HCT116 (cell line): ENCODE measurements at regions not wholly inside any gene's neighbourhood (a gene's known extent, or its start where the extent isn't known, plus 50 kb on each side); places are given as distances from the start of the nearest gene placed in this dataset.

ENCODE experiments used
- ATAC-seq: fragments of 200-7000 bp; cut with Tn5 transposase; 2 replicates; pipeline ENCODE4 v1.9.1; 2020; ENCODE audit warnings: mild to moderate bottlenecking, moderate library complexity
- BruUV-seq: library from RNA; stranded (reverse); fragments of 400-500 nt; replicated peaks from 2 replicates; lab custom pipeline; 2021; lab: Mats Ljungman, UMichigan
- CTCF ChIA-PET: fragments of 300-600 bp; sonication (Branson Sonifier 250); formaldehyde crosslinking; loops from one replicate; lab custom pipeline; 2021; ENCODE audit warnings: antibody characterized with exemption; lab: Charles Lee
- POLR2A ChIA-PET: fragments of 300-600, 350-600 bp; sonication (Branson Sonifier 250); formaldehyde crosslinking; loops from one replicate; lab custom pipeline; 2021; ENCODE audit warnings: antibody characterized with exemption; lab: Charles Lee
- RAD21 ChIA-PET, 2 experiments: fragments of 300-600 bp; sonication (Branson Sonifier 250); formaldehyde crosslinking; loops; one replicate each; lab custom pipeline; 2023; ENCODE audit warnings: low total read pairs in 2 of 2; ENCODE audit not compliant: uncharacterized antibody in 2 of 2, unreplicated experiment in 2 of 2, low non-redundant PET in 1 of 2; lab: Charles Lee
- DNase-seq: peaks from one replicate; pipeline ENCODE4 v3.0.0-alpha.2; 2010; ENCODE audit warnings: low read depth, low spot score
- H2AFZ ChIP-seq: fragments of 200-600 bp; shearing (Covaris generic), sonication (generic); 2 replicates; pipeline ENCODE4 v1.6.1; 2017; ENCODE audit warnings: low read depth, mixed run types, mixed read lengths, antibody characterized with exemption, low read length; ENCODE audit not compliant: poor library complexity, severe bottlenecking
- H3K27ac ChIP-seq: 2 replicates; pipeline ENCODE4 v1.5.1; 2012; ENCODE audit warnings: low read depth, low read length
- H3K27me3 ChIP-seq: fragments of 200-600 bp; sonication (generic); 2 replicates; pipeline ENCODE4 v1.6.1; 2016; ENCODE audit warnings: mixed run types, low read length, mixed read lengths; ENCODE audit not compliant: insufficient read depth
- H3K36me3 ChIP-seq, 2 experiments: fragments of 200-500 bp in 1 of 2; fragments of 200-600 bp in 1 of 2; sonication (Bioruptor generic) in 1 of 2; sonication (generic) in 1 of 2; 2 replicates each; pipeline versions ENCODE4 v1.5.1 to v1.6.1; 2014 to 2016; ENCODE audit warnings: low read length in 2 of 2, inconsistent platforms in 1 of 2, mixed read lengths in 1 of 2, mixed run types in 1 of 2; ENCODE audit not compliant: insufficient read depth in 2 of 2, control insufficient read depth in 1 of 2
- H3K4me1 ChIP-seq, 2 experiments: fragments of 200-600 bp in 1 of 2; sonication (generic) in 1 of 2; 2 replicates each; pipeline versions ENCODE4 v1.5.1 to v1.6.1; 2012 to 2017; ENCODE audit warnings: low read length in 2 of 2, inconsistent platforms in 1 of 2, mild to moderate bottlenecking in 1 of 2, mixed read lengths in 1 of 2, mixed run types in 1 of 2, moderate library complexity in 1 of 2; ENCODE audit not compliant: insufficient read depth in 2 of 2, control insufficient read depth in 1 of 2
- H3K4me2 ChIP-seq: fragments of 200-600 bp; sonication (generic); 2 replicates; pipeline ENCODE4 v1.6.1; 2017; ENCODE audit warnings: mixed run types, low read length, mixed read lengths
- H3K4me3 ChIP-seq, 2 experiments: fragments of 200-600 bp in 1 of 2; sonication (generic) in 1 of 2; replicated peaks in 1 of 2; 2 replicates each; pipeline ENCODE4 v1.5.1; 2011 to 2016; ENCODE audit warnings: low read length in 2 of 2, control low read depth in 1 of 2, low read depth in 1 of 2, mild to moderate bottlenecking in 1 of 2, mixed read lengths in 1 of 2, mixed run types in 1 of 2
- H3K79me2 ChIP-seq: fragments of 200-600 bp; sonication (generic); 2 replicates; pipeline ENCODE4 v1.6.1; 2017; ENCODE audit warnings: mild to moderate bottlenecking, mixed run types, low read length, moderate library complexity, mixed read lengths; ENCODE audit not compliant: insufficient read depth
- H3K9ac ChIP-seq: fragments of 200-600 bp; sonication (generic); 2 replicates; pipeline ENCODE4 v1.6.1; 2016; ENCODE audit warnings: low read length, mixed read lengths
- H3K9me2 ChIP-seq: fragments of 200-600 bp; sonication (generic), shearing (Covaris generic); 2 replicates; pipeline ENCODE4 v1.6.1; 2017; ENCODE audit warnings: mixed run types, mild to moderate bottlenecking, moderate library complexity; ENCODE audit not compliant: insufficient read depth
- H3K9me3 ChIP-seq, 2 experiments: fragments of 200-500 bp in 1 of 2; fragments of 200-600 bp in 1 of 2; sonication (Bioruptor generic) in 1 of 2; sonication (generic) in 1 of 2; 2 replicates each; pipeline ENCODE4 v1.6.1; 2014 to 2017; ENCODE audit warnings: low read length in 2 of 2, mixed read lengths in 2 of 2, inconsistent platforms in 1 of 2, low read depth in 1 of 2, mild to moderate bottlenecking in 1 of 2, mixed run types in 1 of 2, moderate library complexity in 1 of 2; ENCODE audit not compliant: control insufficient read depth in 1 of 2, insufficient read depth in 1 of 2
- H4K20me1 ChIP-seq: fragments of 200-600 bp; sonication (generic), shearing (Covaris generic); 2 replicates; pipeline ENCODE4 v1.6.1; 2017; ENCODE audit warnings: mixed run types, mild to moderate bottlenecking, moderate library complexity; ENCODE audit not compliant: insufficient read depth
- ATF3 ChIP-seq: IDR thresholded peaks from 2 replicates; pipeline ENCODE4 v1.6.1; 2012
- CBX3 ChIP-seq: IDR thresholded peaks from 2 replicates; pipeline ENCODE4 v1.6.1; 2012; ENCODE audit warnings: low read depth
- CEBPB ChIP-seq: IDR thresholded peaks from 2 replicates; pipeline ENCODE4 v1.6.1; 2012; ENCODE audit warnings: low read depth
- EGR1 ChIP-seq: IDR thresholded peaks from 2 replicates; pipeline ENCODE4 v1.6.1; 2012; ENCODE audit warnings: low read depth
- ELF1 ChIP-seq: IDR thresholded peaks from 2 replicates; pipeline ENCODE4 v1.6.1; 2012; ENCODE audit warnings: low read depth, borderline replicate concordance
- JUND ChIP-seq: IDR thresholded peaks from 2 replicates; pipeline ENCODE4 v1.6.1; 2012
- POLR2A ChIP-seq: IDR thresholded peaks from 2 replicates; pipeline ENCODE4 v1.7.0; 2011; ENCODE audit warnings: borderline replicate concordance; ENCODE audit not compliant: insufficient read depth, insufficient read length; ENCODE audit errors: extremely low read depth
- POLR2AphosphoS5 ChIP-seq: IDR thresholded peaks from 2 replicates; pipeline ENCODE4 v1.6.1; 2011; ENCODE audit warnings: mild to moderate bottlenecking, low read depth, low read length, moderate library complexity
- SIN3A ChIP-seq: IDR thresholded peaks from 2 replicates; pipeline ENCODE4 v1.6.1; 2012; ENCODE audit warnings: low read depth
- SP1 ChIP-seq: IDR thresholded peaks from 2 replicates; pipeline ENCODE4 v1.6.1; 2012; ENCODE audit warnings: low read depth
- SRF ChIP-seq: IDR thresholded peaks from 2 replicates; pipeline ENCODE4 v1.6.1; 2012; ENCODE audit warnings: low read depth
- TCF7L2 ChIP-seq: IDR thresholded peaks from 2 replicates; pipeline ENCODE4 v1.7.0; 2011; ENCODE audit warnings: borderline replicate concordance, inconsistent platforms; ENCODE audit not compliant: insufficient read depth, insufficient read length; ENCODE audit errors: extremely low read depth
- YY1 ChIP-seq: IDR thresholded peaks from 2 replicates; pipeline ENCODE4 v1.6.1; 2011; ENCODE audit warnings: low read length, low read depth, moderate library complexity, mild to moderate bottlenecking; ENCODE audit not compliant: insufficient replicate concordance; ENCODE audit errors: extremely low read depth
- ZFX ChIP-seq: fragments of 450-650 bp; IDR thresholded peaks from 2 replicates; pipeline ENCODE4 v1.6.1; 2017
- intact Hi-C: fragments of 100-400 bp; cut with micrococcal nuclease; formaldehyde crosslinking; loops from 2 replicates; pipeline ENCODE4 v1.10.0; 2022
- TF ChIP-seq, protein P1 (sequence below), 3 experiments: fragments of 200-600 bp in 1 of 3; sonication (generic) in 1 of 3; IDR thresholded peaks in 2 of 3; conservative IDR thresholded peaks in 1 of 3; 2 replicates each; pipeline ENCODE4 v1.5.1; 2012 to 2017; ENCODE audit warnings: low read depth in 2 of 3, low read length in 2 of 3, antibody characterized with exemption in 1 of 3, borderline replicate concordance in 1 of 3, control low read depth in 1 of 3, mild to moderate bottlenecking in 1 of 3, mixed read lengths in 1 of 3, mixed run types in 1 of 3, moderate library complexity in 1 of 3; ENCODE audit not compliant: insufficient read depth in 1 of 3
- TF ChIP-seq, protein P2 (sequence below): IDR thresholded peaks from 2 replicates; pipeline ENCODE4 v1.6.1; 2012

GRCh38 chr4:127055357-127055756 is 577.4 kb upstream of the INTU start:
- Histone ChIP-seq H3K9ac (no peak overlapping the region), H3K9me2 (no peaks in the 10 kb centered on the region), H3K27me3 (no peaks in the 10 kb centered on the region), H3K79me2 (no peaks in the 10 kb centered on the region), H3K9me3 (no peaks in the 10 kb centered on the region), H4K20me1 (no peaks in the 10 kb centered on the region)
- ChIA-PET RAD21 (no interaction called here), POLR2A (no interaction called here)
- no peak for TF ChIP-seq CBX3
- no peak for TF ChIP-seq POLR2AphosphoS5
- TF ChIP-seq SP1: no peak
- TF ChIP-seq POLR2A: no peak
- no peak for TF ChIP-seq ATF3
- TF ChIP-seq EGR1: no peak
- TF ChIP-seq CEBPB: no peak
- TF ChIP-seq, protein P1, sequence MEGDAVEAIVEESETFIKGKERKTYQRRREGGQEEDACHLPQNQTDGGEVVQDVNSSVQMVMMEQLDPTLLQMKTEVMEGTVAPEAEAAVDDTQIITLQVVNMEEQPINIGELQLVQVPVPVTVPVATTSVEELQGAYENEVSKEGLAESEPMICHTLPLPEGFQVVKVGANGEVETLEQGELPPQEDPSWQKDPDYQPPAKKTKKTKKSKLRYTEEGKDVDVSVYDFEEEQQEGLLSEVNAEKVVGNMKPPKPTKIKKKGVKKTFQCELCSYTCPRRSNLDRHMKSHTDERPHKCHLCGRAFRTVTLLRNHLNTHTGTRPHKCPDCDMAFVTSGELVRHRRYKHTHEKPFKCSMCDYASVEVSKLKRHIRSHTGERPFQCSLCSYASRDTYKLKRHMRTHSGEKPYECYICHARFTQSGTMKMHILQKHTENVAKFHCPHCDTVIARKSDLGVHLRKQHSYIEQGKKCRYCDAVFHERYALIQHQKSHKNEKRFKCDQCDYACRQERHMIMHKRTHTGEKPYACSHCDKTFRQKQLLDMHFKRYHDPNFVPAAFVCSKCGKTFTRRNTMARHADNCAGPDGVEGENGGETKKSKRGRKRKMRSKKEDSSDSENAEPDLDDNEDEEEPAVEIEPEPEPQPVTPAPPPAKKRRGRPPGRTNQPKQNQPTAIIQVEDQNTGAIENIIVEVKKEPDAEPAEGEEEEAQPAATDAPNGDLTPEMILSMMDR (IDR thresholded peaks at IDR 0.05 in 2 of 3, conservative IDR thresholded peaks at IDR 0.05 in 1 of 3; ENCODE audit: borderline replicate concordance in 1 of 3, insufficient read depth in 1 of 3, low read depth in 2 of 3, low read length in 2 of 3): no peak
- no peak for TF ChIP-seq TCF7L2
- TF ChIP-seq ZFX: no peak
- no peak for TF ChIP-seq SIN3A
- TF ChIP-seq YY1: no peak
- TF ChIP-seq, protein P2, sequence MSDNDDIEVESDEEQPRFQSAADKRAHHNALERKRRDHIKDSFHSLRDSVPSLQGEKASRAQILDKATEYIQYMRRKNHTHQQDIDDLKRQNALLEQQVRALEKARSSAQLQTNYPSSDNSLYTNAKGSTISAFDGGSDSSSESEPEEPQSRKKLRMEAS: no peak
- no peak for TF ChIP-seq JUND
- no peak for TF ChIP-seq SRF
- TF ChIP-seq ELF1: no peak
- TF ChIP-seq, all 23 proteins: peak for 0
- no peak overlapping the region for H3K4me3 ChIP-seq
- no TSS peak for BruUV-seq
- no peaks in the 10 kb centered on the region for H3K4me1 ChIP-seq
- no peak overlapping the region for H2AFZ ChIP-seq
- H3K4me2 ChIP-seq: no peak overlapping the region
- no peak for DNase-seq
- ATAC-seq: no peak
- H3K36me3 ChIP-seq: no peaks in the 10 kb centered on the region
- CTCF ChIA-PET: no interaction called here
- no peak overlapping the region for H3K27ac ChIP-seq
- intact Hi-C loops: no loop called here
